Endothelial cell (in vitro differentiated cells): ENCODE measurements at regions not wholly inside any gene's neighbourhood (a gene's known extent, or its start where the extent isn't known, plus 50 kb on each side); places are given as distances from the start of the nearest gene placed in this dataset.
"Not testable (repeated sequence)": the region's sequence is repeated elsewhere in the genome, so short reads cannot be mapped to it uniquely, and the experiment has no call there.

Experiments used
- DNase-seq: peaks from one replicate; pipeline ENCODE4 v3.0.0; 2021; ENCODE audit warnings: low spot score
- H3K27ac Mint-ChIP-seq: one replicate; pipeline ENCODE4 v1.8.0; 2021; ENCODE audit warnings: mixed read lengths, inconsistent platforms; ENCODE audit not compliant: unreplicated experiment
- H3K27me3 Mint-ChIP-seq: one replicate; pipeline ENCODE4 v1.8.0; 2021; ENCODE audit warnings: mild to moderate bottlenecking, moderate library complexity, mixed read lengths, inconsistent platforms; ENCODE audit not compliant: unreplicated experiment
- H3K36me3 Mint-ChIP-seq: one replicate; pipeline ENCODE4 v1.8.0; 2021; ENCODE audit warnings: mild to moderate bottlenecking, low read depth, mixed read lengths, inconsistent platforms; ENCODE audit not compliant: unreplicated experiment
- H3K4me1 Mint-ChIP-seq: one replicate; pipeline ENCODE4 v1.8.0; 2021; ENCODE audit warnings: mild to moderate bottlenecking, mixed read lengths, inconsistent platforms; ENCODE audit not compliant: unreplicated experiment
- H3K4me3 Mint-ChIP-seq: one replicate; pipeline ENCODE4 v1.8.0; 2021; ENCODE audit warnings: mild to moderate bottlenecking, mixed read lengths, inconsistent platforms; ENCODE audit not compliant: unreplicated experiment
- H3K9me3 Mint-ChIP-seq: one replicate; pipeline ENCODE4 v1.8.0; 2021; ENCODE audit warnings: mixed read lengths, inconsistent platforms; ENCODE audit not compliant: unreplicated experiment
- TF ChIP-seq, protein P1 (sequence below): fragments of 200-600 bp; sonication (generic); IDR thresholded peaks from one replicate; pipeline ENCODE4 v1.5.0; 2021; ENCODE audit warnings: antibody characterized with exemption; ENCODE audit not compliant: unreplicated experiment

DNA sequence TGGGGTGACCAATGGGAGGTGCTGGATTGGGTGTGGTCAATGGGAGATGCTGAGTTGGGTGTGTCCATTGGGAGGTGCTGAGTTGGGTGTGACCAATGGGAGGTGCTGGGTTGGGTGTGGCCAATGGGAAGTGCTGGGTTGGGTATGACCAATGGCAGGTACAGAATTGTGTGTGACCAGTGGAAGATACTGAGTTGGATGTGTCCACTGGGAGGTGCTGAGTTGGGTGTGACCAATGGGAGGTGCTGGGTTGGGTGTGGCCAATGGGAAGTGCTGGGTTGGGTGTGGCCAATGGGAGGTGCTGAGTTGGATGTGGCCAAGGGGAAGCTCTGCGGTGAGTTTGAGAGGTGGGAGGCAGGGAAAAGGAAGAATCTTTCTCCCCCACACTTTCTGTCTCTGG is 250.0 kb upstream of the PROK2 start:
- H3K4me3 Mint-ChIP-seq: no peak overlapping the region
- peaks cover 6% of the 10 kb centered on the region for H3K27me3 Mint-ChIP-seq
- DNase-seq: no peak
- H3K27ac Mint-ChIP-seq: no peak overlapping the region
- H3K9me3 Mint-ChIP-seq: no peaks in the 10 kb centered on the region
- TF ChIP-seq, protein P1, sequence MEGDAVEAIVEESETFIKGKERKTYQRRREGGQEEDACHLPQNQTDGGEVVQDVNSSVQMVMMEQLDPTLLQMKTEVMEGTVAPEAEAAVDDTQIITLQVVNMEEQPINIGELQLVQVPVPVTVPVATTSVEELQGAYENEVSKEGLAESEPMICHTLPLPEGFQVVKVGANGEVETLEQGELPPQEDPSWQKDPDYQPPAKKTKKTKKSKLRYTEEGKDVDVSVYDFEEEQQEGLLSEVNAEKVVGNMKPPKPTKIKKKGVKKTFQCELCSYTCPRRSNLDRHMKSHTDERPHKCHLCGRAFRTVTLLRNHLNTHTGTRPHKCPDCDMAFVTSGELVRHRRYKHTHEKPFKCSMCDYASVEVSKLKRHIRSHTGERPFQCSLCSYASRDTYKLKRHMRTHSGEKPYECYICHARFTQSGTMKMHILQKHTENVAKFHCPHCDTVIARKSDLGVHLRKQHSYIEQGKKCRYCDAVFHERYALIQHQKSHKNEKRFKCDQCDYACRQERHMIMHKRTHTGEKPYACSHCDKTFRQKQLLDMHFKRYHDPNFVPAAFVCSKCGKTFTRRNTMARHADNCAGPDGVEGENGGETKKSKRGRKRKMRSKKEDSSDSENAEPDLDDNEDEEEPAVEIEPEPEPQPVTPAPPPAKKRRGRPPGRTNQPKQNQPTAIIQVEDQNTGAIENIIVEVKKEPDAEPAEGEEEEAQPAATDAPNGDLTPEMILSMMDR: no peak
- H3K4me1 Mint-ChIP-seq: peaks cover 5% of the 10 kb centered on the region
- H3K36me3 Mint-ChIP-seq: peaks cover 3% of the 10 kb centered on the region

DNA sequence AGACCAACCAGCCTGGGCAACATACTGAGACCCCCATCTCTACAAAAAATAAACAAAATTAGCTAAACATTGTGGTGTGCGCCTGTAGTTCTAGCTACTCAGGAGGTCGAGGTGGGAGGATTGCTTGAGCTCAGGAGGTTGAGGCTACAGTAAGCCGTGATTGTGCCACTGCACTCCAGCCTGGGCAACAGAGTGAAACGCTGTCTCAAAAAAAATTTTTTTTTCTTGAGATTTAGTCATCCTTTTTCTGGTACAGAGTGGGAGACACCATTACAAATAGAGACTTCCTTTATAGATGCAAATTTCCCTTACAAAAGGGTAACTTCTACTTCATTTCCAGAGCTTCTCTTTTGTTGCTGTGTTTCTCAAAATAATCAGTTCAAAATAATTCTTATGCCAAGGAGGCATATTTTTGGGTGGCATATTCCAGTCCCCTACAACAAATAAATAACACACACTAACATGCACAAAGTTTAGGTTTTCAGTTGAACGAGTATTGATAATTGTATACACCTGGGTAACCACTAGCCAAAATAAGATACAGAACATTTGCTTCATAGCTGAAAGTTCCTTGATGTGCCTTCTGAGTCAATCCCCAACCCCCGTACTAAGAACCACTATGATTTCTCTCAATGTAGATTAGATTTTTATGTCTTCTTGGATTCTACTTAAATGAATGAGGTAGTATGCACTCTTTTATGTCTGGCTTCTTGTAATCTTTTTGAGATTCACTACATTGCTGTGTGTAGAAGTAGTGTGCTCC is 248.9 kb upstream of the PROK2 start:
- peaks cover 8% of the 10 kb centered on the region for H3K4me1 Mint-ChIP-seq
- H3K9me3 Mint-ChIP-seq: no peaks in the 10 kb centered on the region
- no peak for DNase-seq
- TF ChIP-seq, protein P1: no peak
- H3K4me3 Mint-ChIP-seq: no peak overlapping the region
- peaks cover 3% of the 10 kb centered on the region for H3K36me3 Mint-ChIP-seq
- H3K27me3 Mint-ChIP-seq: peaks cover 9% of the 10 kb centered on the region
- H3K27ac Mint-ChIP-seq: no peak overlapping the region

DNA sequence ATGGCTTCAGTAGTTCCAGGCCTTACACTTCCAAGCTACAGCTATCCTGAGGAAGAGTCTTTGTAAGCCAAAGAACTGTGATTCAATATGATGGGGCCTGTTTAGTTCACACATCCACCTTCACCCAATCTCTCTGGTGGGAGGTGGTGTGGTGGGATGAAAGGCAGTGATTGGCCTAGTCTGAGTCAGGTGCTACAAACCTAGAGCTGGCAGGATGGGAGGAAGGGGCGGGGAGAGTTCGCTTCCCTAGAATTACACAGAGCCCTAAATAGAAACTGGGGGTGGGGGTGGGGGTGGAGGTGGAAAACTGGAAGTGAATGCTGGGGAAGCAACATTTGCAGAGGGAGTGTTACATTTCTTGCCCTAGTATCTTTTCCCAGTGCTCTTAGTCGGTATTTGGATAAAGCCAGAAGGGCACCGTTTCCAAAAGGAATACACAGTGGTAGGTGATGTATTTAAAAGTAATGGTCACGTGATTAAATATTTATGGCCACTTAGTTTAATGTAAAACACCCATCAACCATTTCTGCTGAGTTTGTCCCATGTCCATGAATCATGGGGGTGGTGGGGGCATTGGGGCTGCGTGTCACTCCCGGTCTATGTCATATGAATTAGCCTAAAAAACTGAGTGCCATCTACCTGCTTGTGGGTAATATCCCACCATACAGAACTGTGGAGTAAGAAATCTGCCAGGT is 247.6 kb upstream of the PROK2 start:
- Mint-ChIP-seq H3K9me3 (no peaks in the 10 kb centered on the region), H3K36me3 (peaks cover 2% of the 10 kb centered on the region), H3K4me3 (no peak overlapping the region), H3K4me1 (peaks cover 13% of the 10 kb centered on the region), H3K27ac (no peak overlapping the region), H3K27me3 (peaks cover 6% of the 10 kb centered on the region)
- TF ChIP-seq, protein P1: no peak
- no peak for DNase-seq

DNA sequence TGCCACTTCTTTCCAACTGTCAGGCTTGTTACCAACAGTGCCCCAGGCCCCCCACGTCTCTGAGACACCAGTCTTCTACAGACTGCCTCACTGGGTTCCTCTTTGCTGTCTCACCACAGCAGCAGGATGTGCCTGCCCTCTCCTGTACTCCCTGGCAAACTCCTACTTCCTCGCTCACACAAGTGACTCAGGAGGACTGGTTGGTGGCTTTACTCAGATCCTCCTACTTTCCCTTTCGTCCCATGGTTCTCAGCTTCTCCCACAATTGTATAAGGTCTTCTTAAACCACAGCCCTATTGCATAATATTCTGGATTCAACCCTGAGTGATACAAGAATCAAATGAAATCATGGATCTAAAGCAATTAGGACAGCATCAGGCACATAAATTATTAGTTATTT is 246.6 kb upstream of the PROK2 start:
- Mint-ChIP-seq H3K9me3 (no peaks in the 10 kb centered on the region), H3K4me1 (peaks cover 13% of the 10 kb centered on the region), H3K4me3 (no peak overlapping the region), H3K36me3 (no peaks in the 10 kb centered on the region), H3K27me3 (peaks cover 4% of the 10 kb centered on the region), H3K27ac (no peak overlapping the region)
- TF ChIP-seq, protein P1: no peak
- no peak for DNase-seq

DNA sequence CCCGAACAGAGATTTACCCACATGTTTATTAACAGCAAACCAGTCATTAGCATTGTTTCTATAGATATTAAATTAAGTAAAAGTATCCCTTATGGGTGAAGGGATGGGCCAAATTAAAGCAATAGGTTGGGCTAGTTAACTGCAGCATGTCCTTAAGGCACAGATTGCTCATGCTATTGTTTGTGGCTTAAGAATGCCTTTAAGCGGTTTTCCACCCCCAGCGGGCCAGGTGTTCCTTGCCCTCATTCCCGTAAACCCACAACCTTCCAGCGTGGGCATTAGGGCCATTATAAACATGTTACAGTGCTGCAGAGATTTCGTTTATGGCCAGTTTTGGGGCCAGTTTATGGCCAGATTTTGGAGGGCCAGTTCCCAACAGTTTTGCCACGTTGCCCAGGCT is 245.3 kb upstream of the PROK2 start:
- not testable (repeated sequence) for H3K36me3 Mint-ChIP-seq, H3K27me3 Mint-ChIP-seq, H3K9me3 Mint-ChIP-seq, H3K27ac Mint-ChIP-seq, DNase-seq, H3K4me3 Mint-ChIP-seq
- H3K4me1 Mint-ChIP-seq: peaks cover 13% of the 10 kb centered on the region

DNA sequence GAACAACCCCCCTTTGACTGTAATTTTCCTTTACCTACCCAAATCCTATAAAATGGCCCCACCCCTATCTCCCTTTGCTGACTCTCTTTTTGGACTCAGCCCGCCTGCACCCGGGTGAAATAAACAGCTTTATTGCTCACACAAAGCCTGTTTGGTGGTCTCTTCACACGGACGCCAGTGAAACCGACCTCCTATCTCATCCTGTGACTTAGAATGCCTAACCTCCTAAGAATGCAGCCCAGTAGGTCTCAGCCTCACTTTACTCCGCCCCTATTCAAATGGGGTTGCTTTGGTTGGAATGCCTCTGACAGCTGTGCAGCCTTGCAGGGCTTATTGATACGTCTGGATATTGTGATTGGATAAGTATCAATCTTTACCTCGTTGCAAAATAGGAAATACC is 243.8 kb upstream of the PROK2 start:
- H3K27ac Mint-ChIP-seq: peak overlapping the region; percentile 93
- H3K4me3 Mint-ChIP-seq: peak overlapping the region; percentile 63
- H3K4me1 Mint-ChIP-seq: peaks cover 13% of the 10 kb centered on the region
- not testable (repeated sequence) for H3K9me3 Mint-ChIP-seq, H3K36me3 Mint-ChIP-seq, H3K27me3 Mint-ChIP-seq
- DNase-seq: peak; percentile 17

DNA sequence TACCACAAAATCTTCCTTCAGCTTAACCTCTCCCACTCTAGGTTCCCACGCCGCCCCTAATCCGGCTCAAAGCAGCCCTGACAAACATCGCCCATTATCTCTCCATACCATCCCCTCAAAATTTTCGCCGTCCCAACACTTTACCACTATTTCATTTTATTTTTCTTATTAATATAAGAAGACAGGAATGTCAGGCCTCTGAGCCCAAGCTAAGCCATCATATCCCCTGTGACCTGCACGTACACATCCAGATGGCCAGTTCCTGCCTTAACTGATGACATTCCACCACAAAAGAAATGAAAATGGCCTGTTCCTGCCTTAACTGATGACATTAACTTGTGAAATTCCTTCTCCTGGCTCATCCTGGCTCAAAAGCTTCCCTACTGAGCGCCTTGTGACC is 243.4 kb upstream of the PROK2 start:
- H3K36me3 Mint-ChIP-seq, DNase-seq, H3K9me3 Mint-ChIP-seq, H3K27me3 Mint-ChIP-seq: not testable (repeated sequence)
- peaks cover 13% of the 10 kb centered on the region for H3K4me1 Mint-ChIP-seq
- peak overlapping the region; percentile 93 for H3K27ac Mint-ChIP-seq
- peak overlapping the region; percentile 63 for H3K4me3 Mint-ChIP-seq

DNA sequence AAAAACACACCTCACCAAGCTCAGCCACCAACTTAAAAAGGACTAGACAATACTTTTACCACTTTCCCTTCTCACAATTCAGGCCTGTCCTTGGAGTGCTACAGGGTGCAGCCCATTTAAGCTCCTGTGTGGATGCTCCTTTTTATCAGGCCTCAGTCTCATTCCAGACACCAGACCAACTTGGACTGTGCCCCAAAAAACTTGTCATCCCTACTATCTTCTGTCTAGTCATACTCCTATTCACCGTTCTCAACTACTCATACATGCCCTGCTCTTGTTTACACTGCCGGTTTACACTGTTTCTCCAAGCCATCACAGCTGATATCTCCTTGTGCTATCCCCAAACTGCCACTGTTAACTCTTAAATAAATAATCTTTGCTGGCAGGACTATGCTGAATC is 242.8 kb upstream of the PROK2 start:
- H3K9me3 Mint-ChIP-seq, H3K27me3 Mint-ChIP-seq, H3K4me3 Mint-ChIP-seq: not testable (repeated sequence)

More for the DNA sequence above, 242.8 kb upstream of the PROK2 start:
- H3K36me3 Mint-ChIP-seq, H3K27ac Mint-ChIP-seq, DNase-seq: not testable (repeated sequence)
- peaks cover 13% of the 10 kb centered on the region for H3K4me1 Mint-ChIP-seq
